ENCODE measurements at regions not wholly inside any gene's neighbourhood (a gene's known extent, or its start where the extent isn't known, plus 50 kb on each side); places are given as distances from the start of the nearest gene placed in this dataset.

DNA sequence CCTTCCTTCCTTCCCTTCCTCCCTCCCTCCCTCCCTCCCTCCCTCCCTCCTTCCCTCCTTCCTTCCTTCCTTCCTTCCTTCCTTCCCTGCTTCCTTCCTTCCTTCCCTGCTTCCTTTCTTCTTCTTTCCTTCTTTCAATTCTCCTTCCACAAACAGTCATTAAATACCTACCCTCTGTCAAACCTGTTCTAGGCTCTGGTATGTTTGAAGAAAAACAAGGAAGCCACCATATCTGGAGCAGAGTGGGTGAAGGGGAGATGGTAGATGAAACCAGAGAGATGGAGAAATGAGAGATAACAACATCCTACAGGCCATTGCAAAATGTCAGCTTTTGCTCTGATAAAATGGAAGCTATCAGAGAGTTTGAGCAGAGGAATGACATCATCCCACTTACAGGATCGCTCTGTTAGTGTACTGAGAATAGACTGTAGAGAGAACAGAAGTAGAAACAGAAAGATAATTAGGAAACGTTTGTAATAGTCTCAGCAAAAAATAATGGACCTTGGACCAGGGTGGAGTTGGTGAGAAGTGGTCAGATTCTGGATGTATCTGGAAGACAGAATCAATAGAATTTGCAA, 334.0 kb downstream of the STIM2 start:
- TF ChIP-seq, protein P1, sequence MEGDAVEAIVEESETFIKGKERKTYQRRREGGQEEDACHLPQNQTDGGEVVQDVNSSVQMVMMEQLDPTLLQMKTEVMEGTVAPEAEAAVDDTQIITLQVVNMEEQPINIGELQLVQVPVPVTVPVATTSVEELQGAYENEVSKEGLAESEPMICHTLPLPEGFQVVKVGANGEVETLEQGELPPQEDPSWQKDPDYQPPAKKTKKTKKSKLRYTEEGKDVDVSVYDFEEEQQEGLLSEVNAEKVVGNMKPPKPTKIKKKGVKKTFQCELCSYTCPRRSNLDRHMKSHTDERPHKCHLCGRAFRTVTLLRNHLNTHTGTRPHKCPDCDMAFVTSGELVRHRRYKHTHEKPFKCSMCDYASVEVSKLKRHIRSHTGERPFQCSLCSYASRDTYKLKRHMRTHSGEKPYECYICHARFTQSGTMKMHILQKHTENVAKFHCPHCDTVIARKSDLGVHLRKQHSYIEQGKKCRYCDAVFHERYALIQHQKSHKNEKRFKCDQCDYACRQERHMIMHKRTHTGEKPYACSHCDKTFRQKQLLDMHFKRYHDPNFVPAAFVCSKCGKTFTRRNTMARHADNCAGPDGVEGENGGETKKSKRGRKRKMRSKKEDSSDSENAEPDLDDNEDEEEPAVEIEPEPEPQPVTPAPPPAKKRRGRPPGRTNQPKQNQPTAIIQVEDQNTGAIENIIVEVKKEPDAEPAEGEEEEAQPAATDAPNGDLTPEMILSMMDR (IDR thresholded peaks at IDR 0.05): no peak
- Histone ChIP-seq H3K9me3 (no peaks in the 10 kb centered on the region), H3K4me3 (no peak overlapping the region), H3K4me1 (ENCODE audit: low read depth) (no peaks in the 10 kb centered on the region), H3K36me3 (ENCODE audit: low read depth) (no peaks in the 10 kb centered on the region)
- intact Hi-C loops (cut with DNase I, micrococcal nuclease): no loop called here
- ATAC-seq (no peak), DNase-seq (no peak)

DNA sequence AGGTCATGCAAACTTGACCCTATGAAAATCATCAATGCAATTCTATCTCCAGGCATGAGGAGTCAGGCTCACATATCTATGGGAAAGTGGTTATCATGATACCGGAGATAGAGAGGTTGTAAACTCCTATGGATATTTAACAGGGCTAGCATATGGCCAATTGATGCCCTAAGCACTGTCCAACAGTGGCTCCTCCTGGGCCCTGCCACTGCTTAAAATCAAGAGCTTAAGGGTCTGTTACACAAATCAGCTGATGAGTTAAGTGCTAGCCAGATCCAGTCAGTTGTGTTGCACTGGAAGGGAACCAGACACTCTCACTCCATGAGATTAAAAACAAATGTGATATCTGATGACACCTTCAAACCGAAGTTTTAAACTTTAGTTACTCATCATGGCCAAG, 337.6 kb downstream of the STIM2 start:
- TF ChIP-seq, protein P1 (IDR thresholded peaks at IDR 0.05): no peak
- DNase-seq (no peak), ATAC-seq (no peak)
- intact Hi-C loops (cut with DNase I, micrococcal nuclease): no loop called here
- H3K36me3 ChIP-seq (ENCODE audit: low read depth): no peaks in the 10 kb centered on the region
- no peak overlapping the region for H3K4me3 ChIP-seq
- H3K9me3 ChIP-seq: no peaks in the 10 kb centered on the region
- no peaks in the 10 kb centered on the region for H3K4me1 ChIP-seq (ENCODE audit: low read depth)

DNA sequence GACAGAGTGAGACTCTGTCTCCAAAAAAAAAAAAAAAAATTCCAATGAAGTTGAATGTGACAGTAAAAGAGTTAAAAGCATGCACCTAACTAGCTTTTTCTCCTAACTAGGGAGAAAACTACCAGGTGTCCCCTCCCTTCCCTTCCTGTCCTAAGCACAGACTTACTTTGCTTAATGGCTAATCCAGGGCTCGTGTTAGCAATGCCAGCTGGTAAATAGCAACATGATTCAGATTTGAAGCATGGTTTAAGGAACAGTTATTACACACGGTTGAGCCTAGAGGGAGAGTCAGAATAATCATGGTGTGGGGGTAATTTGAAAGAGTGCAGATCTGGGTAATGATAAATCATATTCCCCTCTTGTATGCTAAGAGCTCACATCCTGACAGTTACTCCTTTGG, 338.3 kb downstream of the STIM2 start:
- TF ChIP-seq, protein P1 (IDR thresholded peaks at IDR 0.05): no peak
- Histone ChIP-seq H3K9me3 (no peaks in the 10 kb centered on the region), H3K4me3 (no peak overlapping the region), H3K36me3 (ENCODE audit: low read depth) (no peaks in the 10 kb centered on the region), H3K4me1 (ENCODE audit: low read depth) (no peaks in the 10 kb centered on the region)
- DNase-seq: no peak
- intact Hi-C loops (cut with DNase I, micrococcal nuclease): no loop called here
- ATAC-seq: no peak

DNA sequence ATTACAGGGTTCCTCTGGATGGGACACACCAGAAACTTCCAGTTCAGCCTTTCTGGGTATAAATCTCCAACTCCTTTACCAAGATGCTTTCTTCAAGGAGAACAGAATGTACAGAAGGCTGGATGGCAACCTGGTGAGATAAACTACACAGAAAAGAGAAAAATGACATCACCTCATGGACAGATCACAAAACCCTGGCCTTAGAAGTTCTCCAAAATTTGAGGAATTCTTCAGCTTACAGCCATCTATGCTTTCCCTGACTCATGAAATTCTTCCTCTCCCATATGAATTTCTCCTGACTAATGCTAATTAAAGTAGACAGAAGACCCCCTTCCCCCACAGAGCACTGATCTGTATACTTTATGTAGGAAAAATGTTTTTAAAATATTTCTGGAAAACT, 345.4 kb downstream of the STIM2 start:
- Histone ChIP-seq H3K4me3 (no peak overlapping the region), H3K36me3 (ENCODE audit: low read depth) (no peaks in the 10 kb centered on the region), H3K4me1 (ENCODE audit: low read depth) (no peaks in the 10 kb centered on the region), H3K9me3 (no peaks in the 10 kb centered on the region)
- no peak for ATAC-seq
- TF ChIP-seq, protein P1 (IDR thresholded peaks at IDR 0.05): no peak
- no peak for DNase-seq
- intact Hi-C loops (cut with DNase I, micrococcal nuclease): no loop called here

DNA sequence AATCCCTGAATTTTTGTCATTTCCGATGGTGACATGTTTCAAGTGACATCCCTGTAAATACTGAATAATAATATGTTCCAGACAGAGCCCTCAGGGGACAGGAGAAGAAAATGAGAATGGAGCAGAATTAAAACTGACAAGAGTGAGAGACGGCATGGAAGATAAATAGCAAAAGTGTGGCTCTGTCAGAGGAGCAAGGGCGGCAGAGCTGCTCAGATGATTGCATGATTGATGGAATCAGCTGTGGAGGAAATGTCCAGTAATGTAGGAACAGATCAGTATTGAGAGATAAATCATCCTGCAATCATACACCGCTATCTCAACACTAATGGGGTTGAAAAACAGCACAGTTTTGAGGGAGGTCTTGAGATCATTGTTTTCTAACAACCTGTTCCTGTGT, 350.3 kb downstream of the STIM2 start:
- Histone ChIP-seq H3K4me1 (ENCODE audit: low read depth) (no peaks in the 10 kb centered on the region), H3K4me3 (no peak overlapping the region), H3K36me3 (ENCODE audit: low read depth) (no peaks in the 10 kb centered on the region), H3K9me3 (no peaks in the 10 kb centered on the region)
- DNase-seq (no peak), ATAC-seq (no peak)
- intact Hi-C loops (cut with DNase I, micrococcal nuclease): no loop called here
- TF ChIP-seq, protein P1 (IDR thresholded peaks at IDR 0.05): no peak

DNA sequence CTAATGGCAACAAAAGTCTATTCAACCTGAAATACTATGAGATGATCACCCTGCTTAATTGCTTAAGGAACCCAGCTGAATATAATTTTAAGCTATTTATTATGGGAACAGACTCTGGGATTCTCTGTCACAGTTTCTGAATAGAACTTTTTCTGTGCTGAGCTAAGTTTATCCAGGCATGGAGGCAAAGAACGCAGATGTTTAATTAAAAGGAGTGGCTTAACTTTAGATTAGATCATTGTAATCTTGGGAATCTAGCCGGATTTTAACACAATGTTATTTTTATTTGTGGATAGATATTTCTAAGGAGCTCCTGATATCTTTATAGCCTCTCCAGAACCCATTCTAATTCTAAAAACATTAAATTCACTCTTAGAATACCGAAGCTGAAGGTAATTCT, 353.4 kb downstream of the STIM2 start:
- ATAC-seq: no peak
- H3K4me1 ChIP-seq (ENCODE audit: low read depth): no peaks in the 10 kb centered on the region
- no peaks in the 10 kb centered on the region for H3K9me3 ChIP-seq
- no peak overlapping the region for H3K4me3 ChIP-seq
- no peak for DNase-seq
- TF ChIP-seq, protein P1 (IDR thresholded peaks at IDR 0.05): no peak
- intact Hi-C loops (cut with DNase I, micrococcal nuclease): no loop called here
- no peaks in the 10 kb centered on the region for H3K36me3 ChIP-seq (ENCODE audit: low read depth)

Data from mucosa of descending colon (tissue), 3 donors.